Superior temporal gyrus (tissue), 1 donor: ENCODE measurements at regions not wholly inside any gene's neighbourhood (a gene's known extent, or its start where the extent isn't known, plus 50 kb on each side); places are given as distances from the start of the nearest gene placed in this dataset.

Source experiments
- DNase-seq: peaks from one replicate; pipeline ENCODE4 v3.0.0-alpha.2; 2016; ENCODE audit errors: extremely low spot score

- DNase-seq = no peak
Measured at GRCh38 chr11:104246590-104246989, 82.6 kb upstream of the PDGFD start.

GRCh38 chr11:104238916-104239315 lies 75.0 kb upstream of the PDGFD start:
- no peak for DNase-seq

GRCh38 chr11:104225047-104225446 lies 61.1 kb upstream of the PDGFD start:
- DNase-seq = no peak

- DNase-seq = no peak
Measured at GRCh38 chr11:104222464-104222863, 58.5 kb upstream of the PDGFD start.

- DNase-seq = no peak
Measured at GRCh38 chr11:104221455-104221854, 57.5 kb upstream of the PDGFD start.

GRCh38 chr11:104219096-104219495 lies 55.1 kb upstream of the PDGFD start:
- DNase-seq = no peak

- DNase-seq = no peak
Measured at GRCh38 chr11:104214517-104214916, 50.6 kb upstream of the PDGFD start.
